GM21723 (cell line): ENCODE measurements at regions not wholly inside any gene's neighbourhood (a gene's known extent, or its start where the extent isn't known, plus 50 kb on each side); places are given as distances from the start of the nearest gene placed in this dataset.
"Not testable (repeated sequence)": the region's sequence is repeated elsewhere in the genome, so short reads cannot be mapped to it uniquely, and the experiment has no call there.

ENCODE experiments used
- ATAC-seq: cut with Tn5 transposase; IDR thresholded peaks from one replicate; pipeline ENCODE4 v1.9.1; 2021; ENCODE audit warnings: mild to moderate bottlenecking, moderate library complexity; ENCODE audit not compliant: unreplicated experiment

GRCh38 chr4:26201120-26201519 lies 119.7 kb upstream of the RBPJ start:
- no peak for ATAC-seq

- ATAC-seq, result no peak
Measured at GRCh38 chr4:26204249-26204825, 116.5 kb upstream of the RBPJ start.

- no peak for ATAC-seq
Measured at GRCh38 chr4:26204911-26205370, 115.9 kb upstream of the RBPJ start.

- ATAC-seq, result no peak
Measured at GRCh38 chr4:26206339-26206738, 114.5 kb upstream of the RBPJ start.

- no peak for ATAC-seq
Measured at GRCh38 chr4:26206999-26207398, 113.8 kb upstream of the RBPJ start.

- ATAC-seq, result no peak
Measured at GRCh38 chr4:26207631-26208030, 113.2 kb upstream of the RBPJ start.

GRCh38 chr4:26208237-26208994 lies 112.4 kb upstream of the RBPJ start:
- no peak for ATAC-seq

- not testable (repeated sequence) for ATAC-seq
Measured at GRCh38 chr4:26209378-26209777, 111.4 kb upstream of the RBPJ start.

GRCh38 chr4:26212528-26212927 lies 108.3 kb upstream of the RBPJ start:
- ATAC-seq, result no peak

GRCh38 chr4:26213317-26213716 lies 107.5 kb upstream of the RBPJ start:
- ATAC-seq, result no peak

- no peak for ATAC-seq
Measured at GRCh38 chr4:26214994-26215393, 105.8 kb upstream of the RBPJ start.

GRCh38 chr4:26215725-26216124 lies 105.1 kb upstream of the RBPJ start:
- ATAC-seq, result no peak

GRCh38 chr4:26217481-26217880 lies 103.3 kb upstream of the RBPJ start:
- ATAC-seq, result no peak

- peak; percentile 83 for ATAC-seq
Measured at GRCh38 chr4:26217961-26218676, 102.7 kb upstream of the RBPJ start.

- peak; percentile 29 for ATAC-seq
Measured at GRCh38 chr4:26218677-26219605, 101.9 kb upstream of the RBPJ start.

- no peak for ATAC-seq
Measured at GRCh38 chr4:26220696-26221095, 100.1 kb upstream of the RBPJ start.

GRCh38 chr4:26223155-26223554 lies 97.7 kb upstream of the RBPJ start:
- ATAC-seq, result no peak

- ATAC-seq, result no peak
Measured at GRCh38 chr4:26226629-26227376, 94.0 kb upstream of the RBPJ start.

GRCh38 chr4:26227601-26228229 lies 93.1 kb upstream of the RBPJ start:
- no peak for ATAC-seq

GRCh38 chr4:26228883-26229282 lies 91.9 kb upstream of the RBPJ start:
- ATAC-seq, result no peak
